Panc1 (cell line): ENCODE measurements at regions not wholly inside any gene's neighbourhood (a gene's known extent, or its start where the extent isn't known, plus 50 kb on each side); places are given as distances from the start of the nearest gene placed in this dataset.

Experiments used
- ATAC-seq: fragments of 200-7000 bp; cut with Tn5 transposase; 2 replicates; pipeline ENCODE4 v1.9.1; 2020; ENCODE audit warnings: mild to moderate bottlenecking, moderate library complexity
- BruUV-seq: library from RNA; stranded (reverse); fragments of 400-500 nt; replicated peaks from 2 replicates; lab custom pipeline; 2021; lab: Mats Ljungman, UMichigan
- CTCF ChIA-PET: fragments of 300-600 bp; sonication (Branson Sonifier 250); formaldehyde crosslinking; loops from one replicate; lab custom pipeline; 2022; ENCODE audit warnings: antibody characterized with exemption; lab: Charles Lee
- POLR2A ChIA-PET: fragments of 300-600 bp; sonication (Branson Sonifier 250); formaldehyde crosslinking; loops from one replicate; lab custom pipeline; 2022; ENCODE audit warnings: antibody characterized with exemption; lab: Charles Lee
- DNase-seq: peaks from one replicate; pipeline ENCODE4 v3.0.0-alpha.2; 2010; ENCODE audit warnings: low read depth, low spot score
- H3K27ac ChIP-seq: 2 replicates; pipeline ENCODE4 v1.5.1; 2011; ENCODE audit warnings: mild to moderate bottlenecking, low read length, inconsistent platforms
- H3K27me3 ChIP-seq: fragments of 200-500 bp; sonication (Bioruptor generic); 2 replicates; pipeline ENCODE4 v1.6.0; 2014; ENCODE audit warnings: low read length, inconsistent platforms; ENCODE audit not compliant: control insufficient read depth, insufficient read depth
- H3K36me3 ChIP-seq: fragments of 200-500 bp; sonication (Bioruptor generic); 2 replicates; pipeline ENCODE4 v1.5.1; 2014; ENCODE audit warnings: inconsistent platforms, mild to moderate bottlenecking, low read length, moderate library complexity; ENCODE audit not compliant: control insufficient read depth, insufficient read depth
- H3K4me1 ChIP-seq: 2 replicates; pipeline ENCODE4 v1.5.1; 2011; ENCODE audit warnings: inconsistent platforms, mild to moderate bottlenecking, low read length, moderate library complexity; ENCODE audit not compliant: control insufficient read depth, insufficient read depth
- H3K4me3 ChIP-seq, 2 experiments: 2 replicates each; pipeline ENCODE4 v1.5.1; 2011 to 2012; ENCODE audit warnings: low read depth in 2 of 2, low read length in 2 of 2, mild to moderate bottlenecking in 2 of 2, inconsistent platforms in 1 of 2, moderate library complexity in 1 of 2
- H3K9me3 ChIP-seq: fragments of 200-500 bp; sonication (Bioruptor generic); 2 replicates; pipeline ENCODE4 v1.5.1; 2014; ENCODE audit warnings: low read depth, mild to moderate bottlenecking, inconsistent platforms, low read length, moderate library complexity; ENCODE audit not compliant: control insufficient read depth, insufficient read depth
- POLR2AphosphoS5 ChIP-seq: IDR thresholded peaks from 2 replicates; pipeline ENCODE4 v1.6.1; 2012; ENCODE audit warnings: mild to moderate bottlenecking, low read depth, low read length, moderate library complexity
- REST ChIP-seq, 2 experiments: IDR thresholded peaks; 2 replicates each; pipeline ENCODE4 v1.6.1; 2011 to 2012; ENCODE audit warnings: low read depth in 2 of 2, control low read depth in 1 of 2, low read length in 1 of 2, mild to moderate bottlenecking in 1 of 2, moderate library complexity in 1 of 2; ENCODE audit not compliant: insufficient read depth in 1 of 2
- SIN3A ChIP-seq: IDR thresholded peaks from 2 replicates; pipeline ENCODE4 v1.6.1; 2012; ENCODE audit warnings: low read depth, mild to moderate bottlenecking, low read length, moderate library complexity, borderline replicate concordance; ENCODE audit not compliant: insufficient read depth
- TCF7L2 ChIP-seq: IDR thresholded peaks from 2 replicates; pipeline ENCODE4 v1.6.1; 2011; ENCODE audit warnings: mild to moderate bottlenecking, low read depth, low read length, inconsistent platforms
- in situ Hi-C: cut with HindIII; loops from 2 replicates; pipeline ENCODE4 v1.10.0; 2016; ENCODE audit warnings: low sequenced_read_pairs, low pct_unique_long_range_greater_than_20kb
- intact Hi-C: fragments of 100-400 bp; cut with micrococcal nuclease; formaldehyde crosslinking; loops from one replicate; pipeline ENCODE4 v1.10.0; 2022; ENCODE audit not compliant: unreplicated experiment
- TF ChIP-seq, protein P1 (sequence below): fragments of 450-650 bp; IDR thresholded peaks from 2 replicates; pipeline ENCODE4 v1.5.1; 2017; ENCODE audit warnings: mild to moderate bottlenecking

- no peaks in the 10 kb centered on the region for H3K4me1 ChIP-seq
- H3K4me3 ChIP-seq, result no peak overlapping the region
- ChIA-PET CTCF (no interaction called here), POLR2A (interaction anchor here (0.6 kb wide), 1 partner anchor 120 kb away, joined by 3 read pairs; no protein-coding TSS in a partner anchor)
- BruUV-seq, result no TSS peak
- TF ChIP-seq SIN3A, result no peak
- DNase-seq (no peak), ATAC-seq (no peak)
- in situ Hi-C loops (no loop called here), intact Hi-C loops (no loop called here)
- no peaks in the 10 kb centered on the region for H3K36me3 ChIP-seq
- no peak overlapping the region for H3K27ac ChIP-seq
- no peaks in the 10 kb centered on the region for H3K27me3 ChIP-seq
- peaks cover 4% of the 10 kb centered on the region; the same call in 1 of the 2 replicates for H3K9me3 ChIP-seq
Measured at GRCh38 chr12:93223440-93224426, 154.0 kb upstream of the NUDT4 start.

DNA sequence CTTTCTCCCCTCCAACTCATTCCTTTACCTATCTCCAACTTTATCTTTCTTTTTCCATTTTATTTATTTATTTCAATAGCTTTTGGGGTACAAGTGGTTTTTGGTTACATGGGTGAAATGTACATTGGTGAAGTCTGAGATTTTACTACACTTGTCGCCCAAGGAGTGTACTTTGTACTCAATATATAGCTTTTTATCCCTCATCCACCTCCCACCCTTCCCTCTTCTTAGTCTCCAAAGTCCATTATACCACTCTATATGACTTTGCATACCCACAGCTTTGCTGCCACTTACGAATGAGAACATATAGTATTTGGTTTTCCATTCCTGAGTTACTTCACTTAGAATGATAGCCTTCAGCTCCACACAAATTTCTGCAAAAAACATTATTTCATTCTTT lies 152.6 kb upstream of the NUDT4 start:
- Histone ChIP-seq H3K27me3 (no peaks in the 10 kb centered on the region), H3K4me3 (no peak overlapping the region), H3K27ac (no peak overlapping the region), H3K9me3 (peaks cover 7% of the 10 kb centered on the region; the same call in 1 of the 2 replicates), H3K36me3 (no peaks in the 10 kb centered on the region), H3K4me1 (no peaks in the 10 kb centered on the region)
- no peak for TF ChIP-seq REST (IDR thresholded peaks at IDR 0.05; ENCODE audit: insufficient read depth in 1 of 2, low read depth in 2 of 2, low read length in 1 of 2)
- TF ChIP-seq, protein P1, sequence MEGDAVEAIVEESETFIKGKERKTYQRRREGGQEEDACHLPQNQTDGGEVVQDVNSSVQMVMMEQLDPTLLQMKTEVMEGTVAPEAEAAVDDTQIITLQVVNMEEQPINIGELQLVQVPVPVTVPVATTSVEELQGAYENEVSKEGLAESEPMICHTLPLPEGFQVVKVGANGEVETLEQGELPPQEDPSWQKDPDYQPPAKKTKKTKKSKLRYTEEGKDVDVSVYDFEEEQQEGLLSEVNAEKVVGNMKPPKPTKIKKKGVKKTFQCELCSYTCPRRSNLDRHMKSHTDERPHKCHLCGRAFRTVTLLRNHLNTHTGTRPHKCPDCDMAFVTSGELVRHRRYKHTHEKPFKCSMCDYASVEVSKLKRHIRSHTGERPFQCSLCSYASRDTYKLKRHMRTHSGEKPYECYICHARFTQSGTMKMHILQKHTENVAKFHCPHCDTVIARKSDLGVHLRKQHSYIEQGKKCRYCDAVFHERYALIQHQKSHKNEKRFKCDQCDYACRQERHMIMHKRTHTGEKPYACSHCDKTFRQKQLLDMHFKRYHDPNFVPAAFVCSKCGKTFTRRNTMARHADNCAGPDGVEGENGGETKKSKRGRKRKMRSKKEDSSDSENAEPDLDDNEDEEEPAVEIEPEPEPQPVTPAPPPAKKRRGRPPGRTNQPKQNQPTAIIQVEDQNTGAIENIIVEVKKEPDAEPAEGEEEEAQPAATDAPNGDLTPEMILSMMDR, result no peak
- no peak for TF ChIP-seq TCF7L2
- no peak for TF ChIP-seq POLR2AphosphoS5
- no peak for TF ChIP-seq SIN3A
- DNase-seq (no peak), ATAC-seq (no peak)
- ChIA-PET POLR2A (no interaction called here), CTCF (no interaction called here)
- no TSS peak for BruUV-seq
- in situ Hi-C loops (no loop called here), intact Hi-C loops (no loop called here)

DNA sequence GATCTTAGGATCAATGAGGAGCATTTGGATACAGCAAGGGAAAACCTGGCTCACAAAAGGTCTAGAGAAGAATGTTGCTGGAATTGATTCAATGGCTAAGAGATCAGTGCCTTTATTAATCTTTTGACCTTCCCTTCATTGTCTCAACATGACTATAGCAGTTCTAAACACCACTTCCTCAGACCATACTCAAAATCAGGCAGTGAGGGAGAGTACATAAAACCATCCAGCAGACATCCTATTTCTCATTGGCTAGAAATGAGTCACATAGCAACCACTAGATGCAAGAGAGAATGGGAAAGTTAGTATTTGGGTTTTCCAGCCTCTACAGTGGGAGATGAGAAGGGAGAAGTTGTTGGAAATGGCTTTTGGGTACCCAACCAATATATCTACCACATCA lies 151.4 kb upstream of the NUDT4 start:
- no peak overlapping the region for H3K27ac ChIP-seq
- no TSS peak for BruUV-seq
- H3K4me3 ChIP-seq, result no peak overlapping the region
- no peaks in the 10 kb centered on the region for H3K4me1 ChIP-seq
- DNase-seq, result no peak
- no peak for ATAC-seq
- ChIA-PET CTCF (no interaction called here), POLR2A (no interaction called here)
- H3K27me3 ChIP-seq, result no peaks in the 10 kb centered on the region
- peaks cover 7% of the 10 kb centered on the region; the same call in 1 of the 2 replicates for H3K9me3 ChIP-seq
- in situ Hi-C loops, result no loop called here
- TF ChIP-seq REST (IDR thresholded peaks at IDR 0.05; ENCODE audit: insufficient read depth in 1 of 2, low read depth in 2 of 2, low read length in 1 of 2) (no peak), TCF7L2 (no peak), SIN3A (no peak), POLR2AphosphoS5 (no peak)
- TF ChIP-seq, protein P1, result no peak
- intact Hi-C loops, result no loop called here
- H3K36me3 ChIP-seq, result no peaks in the 10 kb centered on the region
